ENCODE measurements at regions not wholly inside any gene's neighbourhood (a gene's known extent, or its start where the extent isn't known, plus 50 kb on each side); places are given as distances from the start of the nearest gene placed in this dataset.
"Not testable (repeated sequence)": the region's sequence is repeated elsewhere in the genome, so short reads cannot be mapped to it uniquely, and the experiment has no call there.

DNA sequence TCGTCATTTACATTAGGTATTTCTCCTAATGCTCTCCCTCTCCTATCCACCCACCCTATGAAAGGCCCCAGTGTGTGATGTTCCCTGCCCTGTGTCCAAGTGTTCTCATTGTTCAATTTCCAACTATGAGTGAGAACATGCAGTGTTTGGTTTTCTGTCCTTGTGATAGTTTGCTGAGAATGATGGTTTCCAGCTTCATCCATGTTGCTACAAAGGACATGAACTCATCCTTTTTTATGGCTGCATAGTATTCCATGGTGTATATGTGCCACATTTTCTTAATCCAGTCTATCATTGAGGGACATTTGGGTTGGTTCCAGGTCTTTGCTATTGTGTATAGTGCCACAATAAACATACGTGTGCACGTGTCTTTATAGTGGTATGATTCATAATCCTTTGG, 61.6 kb upstream of the HEPH start:
- not testable (repeated sequence) for TF ChIP-seq POLR2A (IDR thresholded peaks at IDR 0.05; ENCODE audit: low read length); GATA1 (IDR thresholded peaks at IDR 0.05; ENCODE audit: low read depth, low read length)

All from erythroblast (primary cell).